ENCODE measurements at regions not wholly inside any gene's neighbourhood (a gene's known extent, or its start where the extent isn't known, plus 50 kb on each side); places are given as distances from the start of the nearest gene placed in this dataset.

DNA sequence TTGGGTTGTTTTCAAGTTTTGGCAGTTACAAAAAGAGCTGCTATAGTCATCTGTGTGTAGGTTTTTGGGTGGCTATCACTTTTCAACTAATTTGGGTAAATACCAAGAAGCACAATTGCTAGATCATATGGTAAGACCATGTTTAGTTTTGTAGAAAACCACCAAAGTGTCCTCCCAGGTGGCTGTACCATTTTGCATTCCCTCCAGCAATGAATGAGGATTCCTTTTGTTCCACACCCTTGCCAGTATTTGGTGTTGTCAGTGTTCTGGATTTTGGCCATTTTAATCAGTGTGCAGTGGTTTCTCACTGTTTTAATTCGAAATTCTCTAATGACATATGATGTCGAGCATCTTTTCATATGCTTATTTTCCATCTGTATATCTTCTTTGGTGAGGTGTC, 457.5 kb upstream of the ARID1B start:
- no peak for TF ChIP-seq POLR2A (IDR thresholded peaks at IDR 0.05; ENCODE audit: low read depth)
- TF ChIP-seq CTCF (IDR thresholded peaks at IDR 0.05): no peak
- no peak for TF ChIP-seq POLR2AphosphoS5 (IDR thresholded peaks at IDR 0.05)

All from esophagus muscularis mucosa (tissue), 3 donors.